K562 (cell line): ENCODE measurements at regions not wholly inside any gene's neighbourhood (a gene's known extent, or its start where the extent isn't known, plus 50 kb on each side); places are given as distances from the start of the nearest gene placed in this dataset.

Experiments
- ZNF253 ChIP-seq: fragments of 250-450 bp; sonication (Bioruptor Pico); conservative IDR thresholded peaks from 2 replicates; pipeline ENCODE4 v1.6.1; 2021; ENCODE audit warnings: mild to moderate bottlenecking
- TF ChIP-seq, protein P1 (sequence below): sonication (generic); formaldehyde crosslinking; IDR thresholded peaks from 2 replicates; pipeline ENCODE4 v1.9.0; 2022; ENCODE audit warnings: mild to moderate bottlenecking, missing genetic modification reagents
- TF ChIP-seq, protein P2 (sequence below), 3 experiments: IDR thresholded peaks in 2 of 3; conservative IDR thresholded peaks in 1 of 3; 2 replicates each; pipeline ENCODE4 v1.5.1; 2011 to 2012; ENCODE audit warnings: low read length in 3 of 3, mild to moderate bottlenecking in 3 of 3, control low read depth in 2 of 3, improper control_type of control experiment in 1 of 3, inconsistent platforms in 1 of 3, low read depth in 1 of 3, mixed read lengths in 1 of 3, moderate library complexity in 1 of 3; ENCODE audit not compliant: insufficient read depth in 2 of 3

DNA sequence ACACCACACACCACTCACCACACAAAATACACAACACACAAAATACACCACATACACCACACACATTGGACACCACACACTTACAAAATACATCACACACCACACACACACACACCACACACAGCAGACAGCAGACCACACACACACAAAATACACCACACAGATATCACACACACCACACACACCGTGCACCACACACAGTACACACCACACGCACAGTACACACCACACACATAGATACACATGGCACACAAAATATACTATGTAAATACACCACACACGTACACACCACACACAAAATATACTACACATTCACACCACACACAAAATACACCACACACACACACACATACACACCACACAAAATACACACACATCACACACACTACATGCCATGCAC is 1243.5 kb downstream of the BRD1 start:
- TF ChIP-seq, protein P1, sequence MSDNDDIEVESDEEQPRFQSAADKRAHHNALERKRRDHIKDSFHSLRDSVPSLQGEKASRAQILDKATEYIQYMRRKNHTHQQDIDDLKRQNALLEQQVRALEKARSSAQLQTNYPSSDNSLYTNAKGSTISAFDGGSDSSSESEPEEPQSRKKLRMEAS (CRISPR knock-in tag): no peak
- TF ChIP-seq, protein P2, sequence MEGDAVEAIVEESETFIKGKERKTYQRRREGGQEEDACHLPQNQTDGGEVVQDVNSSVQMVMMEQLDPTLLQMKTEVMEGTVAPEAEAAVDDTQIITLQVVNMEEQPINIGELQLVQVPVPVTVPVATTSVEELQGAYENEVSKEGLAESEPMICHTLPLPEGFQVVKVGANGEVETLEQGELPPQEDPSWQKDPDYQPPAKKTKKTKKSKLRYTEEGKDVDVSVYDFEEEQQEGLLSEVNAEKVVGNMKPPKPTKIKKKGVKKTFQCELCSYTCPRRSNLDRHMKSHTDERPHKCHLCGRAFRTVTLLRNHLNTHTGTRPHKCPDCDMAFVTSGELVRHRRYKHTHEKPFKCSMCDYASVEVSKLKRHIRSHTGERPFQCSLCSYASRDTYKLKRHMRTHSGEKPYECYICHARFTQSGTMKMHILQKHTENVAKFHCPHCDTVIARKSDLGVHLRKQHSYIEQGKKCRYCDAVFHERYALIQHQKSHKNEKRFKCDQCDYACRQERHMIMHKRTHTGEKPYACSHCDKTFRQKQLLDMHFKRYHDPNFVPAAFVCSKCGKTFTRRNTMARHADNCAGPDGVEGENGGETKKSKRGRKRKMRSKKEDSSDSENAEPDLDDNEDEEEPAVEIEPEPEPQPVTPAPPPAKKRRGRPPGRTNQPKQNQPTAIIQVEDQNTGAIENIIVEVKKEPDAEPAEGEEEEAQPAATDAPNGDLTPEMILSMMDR (IDR thresholded peaks at IDR 0.05 in 2 of 3, conservative IDR thresholded peaks at IDR 0.05 in 1 of 3; ENCODE audit: insufficient read depth in 2 of 3, low read depth in 1 of 3, low read length in 3 of 3): no peak
- no peak for TF ChIP-seq ZNF253 (CRISPR knock-in tag)
